Breast epithelium (tissue), 3 donors: ENCODE measurements at regions not wholly inside any gene's neighbourhood (a gene's known extent, or its start where the extent isn't known, plus 50 kb on each side); places are given as distances from the start of the nearest gene placed in this dataset.

Experiments used
- POLR2AphosphoS5 ChIP-seq, 3 donors: sonication (generic); formaldehyde crosslinking; IDR thresholded peaks; one replicate each; pipeline ENCODE4 v1.6.1; 2017; ENCODE audit warnings: antibody characterized with exemption in 3 of 3
- TF ChIP-seq, protein P1 (sequence below), 3 donors: fragments of 450-650 bp; IDR thresholded peaks; one replicate each; pipeline ENCODE4 v1.5.1; 2016 to 2017; ENCODE audit warnings: antibody characterized with exemption in 3 of 3, mild to moderate bottlenecking in 3 of 3, moderate library complexity in 3 of 3

DNA sequence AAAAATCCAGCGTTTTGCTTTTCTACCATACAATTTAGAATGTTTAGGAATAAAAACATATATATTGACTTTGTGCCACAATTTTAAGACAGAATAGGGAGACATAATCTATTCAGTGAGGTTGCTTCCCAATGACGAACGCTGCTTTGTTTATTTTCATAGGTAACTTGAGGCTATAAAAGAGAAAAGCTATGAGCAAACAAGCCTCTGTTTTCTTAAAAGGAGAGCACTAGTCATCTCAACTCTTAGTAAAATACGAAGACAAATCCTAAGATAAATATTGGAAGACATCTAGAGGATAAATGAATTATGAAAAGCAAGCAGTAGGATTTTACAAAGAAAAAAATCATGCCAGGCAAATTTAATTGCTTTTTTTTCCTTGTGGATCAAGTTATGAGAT is 363.6 kb downstream of the ANXA1 start:
- TF ChIP-seq, protein P1, sequence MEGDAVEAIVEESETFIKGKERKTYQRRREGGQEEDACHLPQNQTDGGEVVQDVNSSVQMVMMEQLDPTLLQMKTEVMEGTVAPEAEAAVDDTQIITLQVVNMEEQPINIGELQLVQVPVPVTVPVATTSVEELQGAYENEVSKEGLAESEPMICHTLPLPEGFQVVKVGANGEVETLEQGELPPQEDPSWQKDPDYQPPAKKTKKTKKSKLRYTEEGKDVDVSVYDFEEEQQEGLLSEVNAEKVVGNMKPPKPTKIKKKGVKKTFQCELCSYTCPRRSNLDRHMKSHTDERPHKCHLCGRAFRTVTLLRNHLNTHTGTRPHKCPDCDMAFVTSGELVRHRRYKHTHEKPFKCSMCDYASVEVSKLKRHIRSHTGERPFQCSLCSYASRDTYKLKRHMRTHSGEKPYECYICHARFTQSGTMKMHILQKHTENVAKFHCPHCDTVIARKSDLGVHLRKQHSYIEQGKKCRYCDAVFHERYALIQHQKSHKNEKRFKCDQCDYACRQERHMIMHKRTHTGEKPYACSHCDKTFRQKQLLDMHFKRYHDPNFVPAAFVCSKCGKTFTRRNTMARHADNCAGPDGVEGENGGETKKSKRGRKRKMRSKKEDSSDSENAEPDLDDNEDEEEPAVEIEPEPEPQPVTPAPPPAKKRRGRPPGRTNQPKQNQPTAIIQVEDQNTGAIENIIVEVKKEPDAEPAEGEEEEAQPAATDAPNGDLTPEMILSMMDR (IDR thresholded peaks at IDR 0.05), result no peak
- no peak for TF ChIP-seq POLR2AphosphoS5 (IDR thresholded peaks at IDR 0.05)
